Trophoblast cell (in vitro differentiated cells and primary cell): ENCODE measurements at regions not wholly inside any gene's neighbourhood (a gene's known extent, or its start where the extent isn't known, plus 50 kb on each side); places are given as distances from the start of the nearest gene placed in this dataset.

Experiments
- DNase-seq, 2 donors: peaks; one replicate each; pipeline ENCODE4 v3.0.0-alpha.2; 2016
- H2AFZ ChIP-seq: 2 replicates; pipeline ENCODE4 v1.6.1; 2013; ENCODE audit warnings: low read length, moderate library complexity, mild to moderate bottlenecking; ENCODE audit not compliant: insufficient read depth, poor library complexity
- H2AK5ac ChIP-seq: 2 replicates; pipeline ENCODE4 v1.6.1; 2013; ENCODE audit warnings: mild to moderate bottlenecking, low read length
- H2BK120ac ChIP-seq: 2 replicates; pipeline ENCODE4 v1.6.1; 2013; ENCODE audit warnings: low read length, mild to moderate bottlenecking, moderate library complexity; ENCODE audit not compliant: insufficient read depth, poor library complexity
- H2BK12ac ChIP-seq: 2 replicates; pipeline ENCODE4 v1.6.1; 2013; ENCODE audit warnings: mild to moderate bottlenecking, low read length, moderate library complexity
- H2BK5ac ChIP-seq: 2 replicates; pipeline ENCODE4 v1.6.1; 2013; ENCODE audit warnings: low read length, low read depth, moderate library complexity, mild to moderate bottlenecking; ENCODE audit not compliant: poor library complexity
- H3K14ac ChIP-seq: 2 replicates; pipeline ENCODE4 v1.6.1; 2013; ENCODE audit warnings: mild to moderate bottlenecking, low read length
- H3K18ac ChIP-seq: 2 replicates; pipeline ENCODE4 v1.6.1; 2013; ENCODE audit warnings: mild to moderate bottlenecking, low read length
- H3K23ac ChIP-seq: 2 replicates; pipeline ENCODE4 v1.6.1; 2013; ENCODE audit warnings: low read length
- H3K27ac ChIP-seq: 2 replicates; pipeline ENCODE4 v1.5.1; 2013; ENCODE audit warnings: low read depth, mild to moderate bottlenecking, inconsistent platforms, low read length, moderate library complexity
- H3K27me3 ChIP-seq: 2 replicates; pipeline ENCODE4 v1.6.1; 2013; ENCODE audit warnings: inconsistent platforms, mild to moderate bottlenecking, low read length, moderate library complexity; ENCODE audit not compliant: insufficient read depth
- H3K36me3 ChIP-seq, 2 experiments: 1 replicate in 1 of 2; 2 replicates in 1 of 2; pipeline ENCODE4 v1.6.1; 2013; ENCODE audit warnings: low read length in 2 of 2, mild to moderate bottlenecking in 2 of 2, moderate library complexity in 1 of 2; ENCODE audit not compliant: insufficient read depth in 2 of 2, control insufficient read depth in 1 of 2
- H3K4ac ChIP-seq: 2 replicates; pipeline ENCODE4 v1.6.1; 2013; ENCODE audit warnings: low read depth, mild to moderate bottlenecking, low read length, moderate library complexity
- H3K4me1 ChIP-seq, 2 experiments: 1 replicate in 1 of 2; 2 replicates in 1 of 2; pipeline ENCODE4 v1.6.1; 2013; ENCODE audit warnings: low read length in 2 of 2, mild to moderate bottlenecking in 2 of 2, moderate library complexity in 1 of 2; ENCODE audit not compliant: insufficient read depth in 2 of 2, control insufficient read depth in 1 of 2
- H3K4me2 ChIP-seq: 2 replicates; pipeline ENCODE4 v1.6.1; 2013; ENCODE audit warnings: inconsistent platforms, mild to moderate bottlenecking, low read length, moderate library complexity
- H3K4me3 ChIP-seq: 2 replicates; pipeline ENCODE4 v1.5.1; 2013; ENCODE audit warnings: mild to moderate bottlenecking, low read depth, low read length, inconsistent platforms
- H3K79me1 ChIP-seq: one replicate; pipeline ENCODE4 v1.6.1; 2013; ENCODE audit warnings: low read length
- H3K79me2 ChIP-seq: 2 replicates; pipeline ENCODE4 v1.6.1; 2013; ENCODE audit warnings: low read length, mild to moderate bottlenecking; ENCODE audit not compliant: control insufficient read depth, insufficient read depth, poor library complexity
- H3K9ac ChIP-seq: 2 replicates; pipeline ENCODE4 v1.6.1; 2013; ENCODE audit warnings: mild to moderate bottlenecking, low read length
- H3K9me3 ChIP-seq: 2 replicates; pipeline ENCODE4 v1.6.1; 2013; ENCODE audit warnings: low read depth, mild to moderate bottlenecking, control low read depth, inconsistent platforms, low read length; ENCODE audit not compliant: insufficient read depth
- H4K12ac ChIP-seq: 2 replicates; pipeline ENCODE4 v1.6.1; 2013; ENCODE audit warnings: low read depth, mild to moderate bottlenecking, low read length, moderate library complexity
- H4K8ac ChIP-seq: 2 replicates; pipeline ENCODE4 v1.6.1; 2013; ENCODE audit warnings: low read depth, mild to moderate bottlenecking, low read length, moderate library complexity
- H4K91ac ChIP-seq: one replicate; pipeline ENCODE4 v1.6.1; 2013; ENCODE audit warnings: low read depth, mild to moderate bottlenecking, low read length, moderate library complexity
- WGBS: extraction: QIAGEN DNeasy Blood & Tissue Kit; methylation state at CpG from one replicate; pipeline ENCODE4 v1.1.7; 2013; ENCODE audit warnings: missing lambda C conversion rate; ENCODE audit not compliant: insufficient read length, insufficient coverage; ENCODE audit errors: extremely low coverage; 5-methylcytosine and 5-hydroxymethylcytosine counted together

- H3K9me3 ChIP-seq: no peaks in the 10 kb centered on the region
- no peak overlapping the region for H3K4me2 ChIP-seq
- H2AK5ac ChIP-seq: no peak overlapping the region
- H3K27ac ChIP-seq: no peak overlapping the region
- H3K36me3 ChIP-seq: no peaks in the 10 kb centered on the region
- H3K27me3 ChIP-seq: no peaks in the 10 kb centered on the region
- no peak overlapping the region for H2AFZ ChIP-seq
- peak in 1 of 2 donors; percentile 8 for DNase-seq
- H3K4me3 ChIP-seq: no peak overlapping the region
- H4K91ac ChIP-seq: no peak overlapping the region
- no peak overlapping the region for H4K8ac ChIP-seq
- no peak overlapping the region for H2BK120ac ChIP-seq
- no CpG with 5 or more reads among the region's 5 CpGs for WGBS
- H3K18ac ChIP-seq: no peak overlapping the region
- H3K4ac ChIP-seq: no peak overlapping the region
- H2BK5ac ChIP-seq: no peak overlapping the region
- no peak overlapping the region for H2BK12ac ChIP-seq
- no peak overlapping the region for H3K9ac ChIP-seq
- H3K79me1 ChIP-seq: no peaks in the 10 kb centered on the region
- no peaks in the 10 kb centered on the region for H3K4me1 ChIP-seq
- no peaks in the 10 kb centered on the region for H3K79me2 ChIP-seq
- H3K23ac ChIP-seq: no peak overlapping the region
- H4K12ac ChIP-seq: no peak overlapping the region
- H3K14ac ChIP-seq: no peak overlapping the region
Measured at GRCh38 chr20:19094959-19095541, 117.4 kb upstream of the SLC24A3 start.

- Histone ChIP-seq H3K36me3 (no peaks in the 10 kb centered on the region), H3K4ac (no peak overlapping the region), H3K9ac (no peak overlapping the region), H3K9me3 (no peaks in the 10 kb centered on the region), H2AK5ac (no peak overlapping the region), H3K4me3 (no peak overlapping the region), H3K23ac (no peak overlapping the region), H3K4me1 (no peaks in the 10 kb centered on the region), H4K91ac (no peak overlapping the region), H3K79me1 (no peaks in the 10 kb centered on the region), H2AFZ (no peak overlapping the region), H3K4me2 (no peak overlapping the region), H4K12ac (no peak overlapping the region), H2BK12ac (no peak overlapping the region), H3K14ac (no peak overlapping the region), H3K18ac (no peak overlapping the region), H2BK120ac (no peak overlapping the region), H3K27ac (no peak overlapping the region), H3K27me3 (no peaks in the 10 kb centered on the region), H2BK5ac (no peak overlapping the region), H3K79me2 (no peaks in the 10 kb centered on the region), H4K8ac (no peak overlapping the region)
- no CpG with 5 or more reads among the region's 5 CpGs for WGBS
- DNase-seq: no peak
Measured at GRCh38 chr20:19095762-19096161, 116.7 kb upstream of the SLC24A3 start.

- no peak for DNase-seq
- Histone ChIP-seq H4K91ac (no peak overlapping the region), H2BK5ac (no peak overlapping the region), H3K9me3 (no peaks in the 10 kb centered on the region), H3K23ac (no peak overlapping the region), H4K8ac (no peak overlapping the region), H2BK120ac (no peak overlapping the region), H3K18ac (no peak overlapping the region), H2AFZ (no peak overlapping the region), H3K79me2 (no peaks in the 10 kb centered on the region), H3K27me3 (no peaks in the 10 kb centered on the region), H3K4me1 (no peaks in the 10 kb centered on the region), H3K79me1 (no peaks in the 10 kb centered on the region), H2AK5ac (no peak overlapping the region), H3K4me3 (no peak overlapping the region), H3K4me2 (no peak overlapping the region), H3K4ac (no peak overlapping the region), H3K9ac (no peak overlapping the region), H4K12ac (no peak overlapping the region), H3K14ac (no peak overlapping the region), H3K36me3 (no peaks in the 10 kb centered on the region), H2BK12ac (no peak overlapping the region), H3K27ac (no peak overlapping the region)
- no CpG with 5 or more reads among the region's 2 CpGs for WGBS
Measured at GRCh38 chr20:19096843-19097242, 115.6 kb upstream of the SLC24A3 start.

GRCh38 chr20:19098117-19098516, 114.3 kb upstream of the SLC24A3 start:
- no peaks in the 10 kb centered on the region for H3K36me3 ChIP-seq
- H4K12ac ChIP-seq: no peak overlapping the region
- no peak overlapping the region for H3K14ac ChIP-seq
- DNase-seq: no peak
- H4K91ac ChIP-seq: no peak overlapping the region
- H3K9me3 ChIP-seq: no peaks in the 10 kb centered on the region
- no peaks in the 10 kb centered on the region for H3K79me1 ChIP-seq
- H3K23ac ChIP-seq: no peak overlapping the region
- H4K8ac ChIP-seq: no peak overlapping the region
- no peak overlapping the region for H2BK12ac ChIP-seq
- no peak overlapping the region for H3K27ac ChIP-seq
- no peak overlapping the region for H2BK120ac ChIP-seq
- H2AK5ac ChIP-seq: no peak overlapping the region
- H3K18ac ChIP-seq: no peak overlapping the region
- H3K4ac ChIP-seq: no peak overlapping the region
- H2AFZ ChIP-seq: no peak overlapping the region
- H3K27me3 ChIP-seq: no peaks in the 10 kb centered on the region
- no peak overlapping the region for H3K4me3 ChIP-seq
- no peak overlapping the region for H2BK5ac ChIP-seq
- no peaks in the 10 kb centered on the region for H3K4me1 ChIP-seq
- H3K79me2 ChIP-seq: no peaks in the 10 kb centered on the region
- H3K4me2 ChIP-seq: no peak overlapping the region
- no peak overlapping the region for H3K9ac ChIP-seq
- WGBS: no CpG with 5 or more reads among the region's 4 CpGs
